22Rv1 (cell line): ENCODE measurements at regions not wholly inside any gene's neighbourhood (a gene's known extent, or its start where the extent isn't known, plus 50 kb on each side); places are given as distances from the start of the nearest gene placed in this dataset.
"Not testable (repeated sequence)": the region's sequence is repeated elsewhere in the genome, so short reads cannot be mapped to it uniquely, and the experiment has no call there.

ENCODE experiments used
- CTCF ChIP-seq: fragments of 450-650 bp; IDR thresholded peaks from 2 replicates; pipeline ENCODE4 v1.5.1; 2017; ENCODE audit warnings: mild to moderate bottlenecking
- ZFX ChIP-seq: fragments of 450-650 bp; IDR thresholded peaks from 2 replicates; pipeline ENCODE4 v1.6.1; 2017; ENCODE audit warnings: antibody characterized with exemption, borderline replicate concordance

GRCh38 chr10:125250834-125251233, 90.5 kb upstream of the CTBP2 start:
- not testable (repeated sequence) for TF ChIP-seq CTCF, ZFX
